ENCODE measurements at regions not wholly inside any gene's neighbourhood (a gene's known extent, or its start where the extent isn't known, plus 50 kb on each side); places are given as distances from the start of the nearest gene placed in this dataset.

DNA sequence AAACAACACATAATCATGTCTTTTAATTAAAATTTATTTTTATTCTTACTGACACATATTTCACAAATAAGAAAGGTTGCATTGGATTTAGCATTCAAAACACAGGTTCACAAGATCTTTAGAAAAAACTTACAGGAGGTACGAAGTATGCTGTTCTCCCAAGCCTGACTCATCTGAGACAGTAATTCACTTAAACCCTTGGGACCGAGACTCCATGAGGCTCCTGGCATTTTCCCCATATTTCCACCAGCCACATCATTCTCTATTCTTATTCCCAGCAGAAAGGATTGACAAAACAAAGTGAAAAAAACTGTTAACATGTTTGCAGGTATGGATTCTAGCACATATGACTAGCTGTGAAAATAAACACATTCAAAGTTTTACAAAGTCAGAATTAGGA lies 52.6 kb downstream of the CNTN3 start:
- TF ChIP-seq SIN3A (IDR thresholded peaks at IDR 0.05; ENCODE audit: borderline replicate concordance, insufficient read depth, low read length) (no peak), POLR2AphosphoS5 (IDR thresholded peaks at IDR 0.05; ENCODE audit: low read depth, low read length) (no peak)
- TF ChIP-seq, protein P1, sequence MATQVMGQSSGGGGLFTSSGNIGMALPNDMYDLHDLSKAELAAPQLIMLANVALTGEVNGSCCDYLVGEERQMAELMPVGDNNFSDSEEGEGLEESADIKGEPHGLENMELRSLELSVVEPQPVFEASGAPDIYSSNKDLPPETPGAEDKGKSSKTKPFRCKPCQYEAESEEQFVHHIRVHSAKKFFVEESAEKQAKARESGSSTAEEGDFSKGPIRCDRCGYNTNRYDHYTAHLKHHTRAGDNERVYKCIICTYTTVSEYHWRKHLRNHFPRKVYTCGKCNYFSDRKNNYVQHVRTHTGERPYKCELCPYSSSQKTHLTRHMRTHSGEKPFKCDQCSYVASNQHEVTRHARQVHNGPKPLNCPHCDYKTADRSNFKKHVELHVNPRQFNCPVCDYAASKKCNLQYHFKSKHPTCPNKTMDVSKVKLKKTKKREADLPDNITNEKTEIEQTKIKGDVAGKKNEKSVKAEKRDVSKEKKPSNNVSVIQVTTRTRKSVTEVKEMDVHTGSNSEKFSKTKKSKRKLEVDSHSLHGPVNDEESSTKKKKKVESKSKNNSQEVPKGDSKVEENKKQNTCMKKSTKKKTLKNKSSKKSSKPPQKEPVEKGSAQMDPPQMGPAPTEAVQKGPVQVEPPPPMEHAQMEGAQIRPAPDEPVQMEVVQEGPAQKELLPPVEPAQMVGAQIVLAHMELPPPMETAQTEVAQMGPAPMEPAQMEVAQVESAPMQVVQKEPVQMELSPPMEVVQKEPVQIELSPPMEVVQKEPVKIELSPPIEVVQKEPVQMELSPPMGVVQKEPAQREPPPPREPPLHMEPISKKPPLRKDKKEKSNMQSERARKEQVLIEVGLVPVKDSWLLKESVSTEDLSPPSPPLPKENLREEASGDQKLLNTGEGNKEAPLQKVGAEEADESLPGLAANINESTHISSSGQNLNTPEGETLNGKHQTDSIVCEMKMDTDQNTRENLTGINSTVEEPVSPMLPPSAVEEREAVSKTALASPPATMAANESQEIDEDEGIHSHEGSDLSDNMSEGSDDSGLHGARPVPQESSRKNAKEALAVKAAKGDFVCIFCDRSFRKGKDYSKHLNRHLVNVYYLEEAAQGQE (IDR thresholded peaks at IDR 0.05; ENCODE audit: insufficient read depth in 1 of 2, low read depth in 2 of 2, low read length in 2 of 2): no peak

Data from PFSK-1 (cell line).